Subcutaneous abdominal adipose tissue (tissue), 5 donors: ENCODE measurements at regions not wholly inside any gene's neighbourhood (a gene's known extent, or its start where the extent isn't known, plus 50 kb on each side); places are given as distances from the start of the nearest gene placed in this dataset.

Experiments
- H3K27ac ChIP-seq: one replicate; pipeline ENCODE4 v1.7.0; 2013; ENCODE audit warnings: low read depth, mild to moderate bottlenecking, inconsistent platforms, low read length, moderate library complexity
- H3K27me3 ChIP-seq, 5 donors: one replicate each; pipeline ENCODE4 v1.7.0; 2013; ENCODE audit warnings: low read length in 5 of 5, inconsistent platforms in 1 of 5; ENCODE audit not compliant: control insufficient read depth in 5 of 5, insufficient read depth in 4 of 5
- H3K36me3 ChIP-seq, 5 donors: one replicate each; pipeline ENCODE4 v1.7.0; 2013; ENCODE audit warnings: low read length in 5 of 5; ENCODE audit not compliant: control insufficient read depth in 5 of 5, insufficient read depth in 5 of 5
- H3K4me1 ChIP-seq, 5 donors: one replicate each; pipeline ENCODE4 v1.7.0; 2013; ENCODE audit warnings: low read length in 5 of 5, mild to moderate bottlenecking in 3 of 5, moderate library complexity in 1 of 5; ENCODE audit not compliant: control insufficient read depth in 5 of 5, insufficient read depth in 5 of 5
- H3K4me3 ChIP-seq, 5 donors: one replicate each; pipeline ENCODE4 v1.7.0; 2013; ENCODE audit warnings: low read length in 5 of 5, low read depth in 1 of 5
- H3K9ac ChIP-seq, 5 donors: one replicate each; pipeline ENCODE4 v1.7.0; 2013; ENCODE audit warnings: low read length in 5 of 5, mild to moderate bottlenecking in 4 of 5, moderate library complexity in 3 of 5
- H3K9me3 ChIP-seq, 5 donors: one replicate each; pipeline ENCODE4 v1.7.0; 2013; ENCODE audit warnings: low read length in 5 of 5; ENCODE audit not compliant: control insufficient read depth in 5 of 5
- donor health status: healthy.
- donor health status: healthy.
- donor health status: healthy.
- donor health status: healthy.
- donor health status: healthy.

- Histone ChIP-seq H3K27me3 (no peaks in the 10 kb centered on the region), H3K27ac (no peak overlapping the region), H3K4me3 (no peak overlapping the region), H3K4me1 (no peaks in the 10 kb centered on the region), H3K9me3 (no peaks in the 10 kb centered on the region), H3K9ac (no peak overlapping the region), H3K36me3 (peaks cover 42 to 91% (median 89%) of the 10 kb centered on the region in 5 donors)
Observed at GRCh38 chr15:62765916-62766315, 276.6 kb upstream of the TPM1 start.

- Histone ChIP-seq H3K9ac (no peak overlapping the region), H3K36me3 (peaks cover 42 to 94% (median 90%) of the 10 kb centered on the region in 5 donors), H3K9me3 (no peaks in the 10 kb centered on the region)
Observed at GRCh38 chr15:62766599-62766998, 275.9 kb upstream of the TPM1 start.

GRCh38 chr15:62769604-62770003 lies 272.9 kb upstream of the TPM1 start:
- Histone ChIP-seq H3K9ac (no peak overlapping the region), H3K36me3 (peaks cover 34 to 93% (median 90%) of the 10 kb centered on the region in 5 donors), H3K27me3 (no peaks in the 10 kb centered on the region), H3K27ac (no peak overlapping the region), H3K9me3 (no peaks in the 10 kb centered on the region), H3K4me1 (no peaks in the 10 kb centered on the region), H3K4me3 (no peak overlapping the region)

More at GRCh38 chr15:62766599-62766998, 275.9 kb upstream of the TPM1 start:
- Histone ChIP-seq H3K27ac (no peak overlapping the region), H3K4me3 (no peak overlapping the region), H3K27me3 (no peaks in the 10 kb centered on the region), H3K4me1 (no peaks in the 10 kb centered on the region)

- no peaks in the 10 kb centered on the region for H3K4me1 ChIP-seq
- H3K9ac ChIP-seq, result no peak overlapping the region
- H3K36me3 ChIP-seq, result peaks cover 32 to 90% (median 88%) of the 10 kb centered on the region in 5 donors
- no peak overlapping the region for H3K4me3 ChIP-seq
- no peaks in the 10 kb centered on the region for H3K27me3 ChIP-seq
- H3K9me3 ChIP-seq, result no peaks in the 10 kb centered on the region
- no peak overlapping the region for H3K27ac ChIP-seq
Observed at GRCh38 chr15:62770111-62770660, 272.4 kb upstream of the TPM1 start.

- Histone ChIP-seq H3K27me3 (no peaks in the 10 kb centered on the region), H3K27ac (no peak overlapping the region), H3K36me3 (peaks cover 30 to 90% (median 88%) of the 10 kb centered on the region in 5 donors), H3K4me1 (no peaks in the 10 kb centered on the region), H3K4me3 (no peak overlapping the region), H3K9ac (no peak overlapping the region), H3K9me3 (no peaks in the 10 kb centered on the region)
Observed at GRCh38 chr15:62770752-62771151, 271.8 kb upstream of the TPM1 start.

GRCh38 chr15:62771234-62771633 lies 271.3 kb upstream of the TPM1 start:
- Histone ChIP-seq H3K9me3 (no peaks in the 10 kb centered on the region), H3K36me3 (peaks cover 29 to 88% (median 85%) of the 10 kb centered on the region in 5 donors), H3K4me3 (no peak overlapping the region), H3K27me3 (no peaks in the 10 kb centered on the region), H3K4me1 (no peaks in the 10 kb centered on the region), H3K9ac (no peak overlapping the region), H3K27ac (no peak overlapping the region)

GRCh38 chr15:62773369-62774165 lies 269.0 kb upstream of the TPM1 start:
- Histone ChIP-seq H3K9ac (no peak overlapping the region), H3K4me1 (peaks cover 0 to 2% (median 2%) of the 10 kb centered on the region in 5 donors), H3K27ac (no peak overlapping the region), H3K27me3 (no peaks in the 10 kb centered on the region), H3K4me3 (no peak overlapping the region), H3K36me3 (peaks cover 26 to 77% (median 73%) of the 10 kb centered on the region in 5 donors), H3K9me3 (no peaks in the 10 kb centered on the region)

- H3K4me1 ChIP-seq, result peaks cover 0 to 24% (median 20%) of the 10 kb centered on the region in 5 donors
- no peaks in the 10 kb centered on the region for H3K27me3 ChIP-seq
- no peak overlapping the region for H3K9ac ChIP-seq
- no peak overlapping the region for H3K27ac ChIP-seq
- no peaks in the 10 kb centered on the region for H3K9me3 ChIP-seq
- peaks cover 20 to 60% (median 54%) of the 10 kb centered on the region in 5 donors for H3K36me3 ChIP-seq
- H3K4me3 ChIP-seq, result no peak overlapping the region
Observed at GRCh38 chr15:62775932-62776331, 266.6 kb upstream of the TPM1 start.

GRCh38 chr15:62777671-62778070 lies 264.9 kb upstream of the TPM1 start:
- H3K36me3 ChIP-seq, result peaks cover 20 to 45% (median 39%) of the 10 kb centered on the region in 5 donors
- peaks cover 7 to 41% (median 36%) of the 10 kb centered on the region in 5 donors for H3K4me1 ChIP-seq
- H3K27ac ChIP-seq, result no peak overlapping the region
- no peaks in the 10 kb centered on the region for H3K27me3 ChIP-seq
- H3K9me3 ChIP-seq, result no peaks in the 10 kb centered on the region
- H3K4me3 ChIP-seq, result no peak overlapping the region
- no peak overlapping the region for H3K9ac ChIP-seq

- Histone ChIP-seq H3K9ac (no peak overlapping the region), H3K9me3 (no peaks in the 10 kb centered on the region), H3K27ac (peak overlapping the region; percentile 46), H3K4me1 (peaks cover 8 to 44% (median 42%) of the 10 kb centered on the region in 5 donors), H3K4me3 (no peak overlapping the region), H3K36me3 (peaks cover 16 to 37% (median 29%) of the 10 kb centered on the region in 5 donors), H3K27me3 (no peaks in the 10 kb centered on the region)
Observed at GRCh38 chr15:62779036-62779770, 263.3 kb upstream of the TPM1 start.
